DND-41 (cell line): ENCODE measurements at regions not wholly inside any gene's neighbourhood (a gene's known extent, or its start where the extent isn't known, plus 50 kb on each side); places are given as distances from the start of the nearest gene placed in this dataset.

Experiments used
- ATAC-seq: fragments of 200-7000 bp; cut with Tn5 transposase; 3 replicates; pipeline ENCODE4 v1.9.1; 2021; ENCODE audit warnings: low read depth; ENCODE audit not compliant: insufficient read depth
- DNase-seq: peaks from one replicate; pipeline ENCODE4 v3.0.0-alpha.2; 2020
- H2AFZ ChIP-seq: 2 replicates; pipeline ENCODE4 v1.6.0; 2012; ENCODE audit warnings: low read depth, low read length
- H3K27ac ChIP-seq: 2 replicates; pipeline ENCODE4 v1.5.1; 2012; ENCODE audit warnings: low read length, inconsistent platforms
- H3K27me3 ChIP-seq: fragments of 200-600 bp; sonication (generic); 2 replicates; pipeline ENCODE4 v1.6.0; 2012; ENCODE audit warnings: low read length, mild to moderate bottlenecking, inconsistent platforms; ENCODE audit not compliant: insufficient read depth, poor library complexity
- H3K36me3 ChIP-seq: 2 replicates; pipeline ENCODE4 v1.5.1; 2012; ENCODE audit warnings: low read length, inconsistent platforms; ENCODE audit not compliant: insufficient read depth
- H3K4me1 ChIP-seq: 2 replicates; pipeline ENCODE4 v1.5.1; 2012; ENCODE audit warnings: mild to moderate bottlenecking, low read length; ENCODE audit not compliant: insufficient read depth
- H3K4me2 ChIP-seq: 2 replicates; pipeline ENCODE4 v1.6.0; 2012; ENCODE audit warnings: mild to moderate bottlenecking, moderate library complexity, low read length, inconsistent platforms; ENCODE audit not compliant: insufficient read depth
- H3K4me3 ChIP-seq, 2 experiments: fragments of 200-600 bp in 1 of 2; shearing (Covaris generic) in 1 of 2; 2 replicates each; pipeline ENCODE4 v1.5.1; 2012 to 2016; ENCODE audit warnings: inconsistent platforms in 2 of 2, low read length in 2 of 2, mild to moderate bottlenecking in 2 of 2, low read depth in 1 of 2, moderate library complexity in 1 of 2
- H3K79me2 ChIP-seq: 2 replicates; pipeline ENCODE4 v1.6.0; 2012; ENCODE audit warnings: low read length, inconsistent platforms; ENCODE audit not compliant: insufficient read depth
- H3K9ac ChIP-seq: 2 replicates; pipeline ENCODE4 v1.6.0; 2012; ENCODE audit warnings: low read depth, mild to moderate bottlenecking, inconsistent platforms, low read length, moderate library complexity
- H3K9me3 ChIP-seq: 2 replicates; pipeline ENCODE4 v1.5.1; 2012; ENCODE audit warnings: low read length, moderate library complexity, mild to moderate bottlenecking, inconsistent platforms; ENCODE audit not compliant: insufficient read depth, severe bottlenecking
- H4K20me1 ChIP-seq: 2 replicates; pipeline ENCODE4 v1.6.0; 2012; ENCODE audit warnings: low read length; ENCODE audit not compliant: insufficient read depth
- EZH2 ChIP-seq: IDR thresholded peaks from 3 replicates; pipeline ENCODE4 v1.6.1; 2012; ENCODE audit warnings: borderline replicate concordance, low read depth, mild to moderate bottlenecking, moderate library complexity, low read length, inconsistent platforms; ENCODE audit not compliant: severe bottlenecking
- TF ChIP-seq, protein P1 (sequence below): IDR thresholded peaks from 2 replicates; pipeline ENCODE4 v1.5.1; 2012; ENCODE audit warnings: borderline replicate concordance, low read length, moderate library complexity, mild to moderate bottlenecking; ENCODE audit not compliant: poor library complexity, severe bottlenecking; ENCODE audit errors: extremely low read depth

DNA sequence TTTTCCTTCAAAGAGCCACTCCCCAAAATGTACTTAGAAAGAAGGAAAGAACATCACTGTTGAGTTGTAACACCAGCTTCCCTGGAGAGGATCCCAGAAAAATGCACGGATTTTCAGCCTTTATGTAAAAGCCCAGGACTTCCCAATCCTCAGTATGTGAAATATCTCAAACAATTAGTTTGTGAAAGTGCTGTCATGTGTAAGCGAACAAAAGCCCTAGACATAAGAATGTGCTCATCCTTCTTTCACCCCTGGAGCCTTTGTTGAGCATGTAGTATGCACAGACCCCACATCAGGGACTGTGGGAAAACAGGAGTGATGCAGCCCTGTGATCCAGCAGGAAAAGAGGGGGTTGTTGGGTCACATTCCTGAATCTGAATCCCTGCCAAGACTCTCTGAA is 441.4 kb upstream of the ZNF507 start:
- DNase-seq (no peak), ATAC-seq (no peak)
- Histone ChIP-seq H3K36me3 (no peaks in the 10 kb centered on the region), H3K4me3 (no peak overlapping the region), H3K4me2 (no peak overlapping the region), H3K27me3 (no peaks in the 10 kb centered on the region), H3K79me2 (no peaks in the 10 kb centered on the region), H3K4me1 (no peaks in the 10 kb centered on the region), H4K20me1 (no peaks in the 10 kb centered on the region), H2AFZ (no peak overlapping the region), H3K27ac (no peak overlapping the region), H3K9me3 (no peaks in the 10 kb centered on the region), H3K9ac (no peak overlapping the region)
- TF ChIP-seq EZH2, result no peak
- TF ChIP-seq, protein P1, sequence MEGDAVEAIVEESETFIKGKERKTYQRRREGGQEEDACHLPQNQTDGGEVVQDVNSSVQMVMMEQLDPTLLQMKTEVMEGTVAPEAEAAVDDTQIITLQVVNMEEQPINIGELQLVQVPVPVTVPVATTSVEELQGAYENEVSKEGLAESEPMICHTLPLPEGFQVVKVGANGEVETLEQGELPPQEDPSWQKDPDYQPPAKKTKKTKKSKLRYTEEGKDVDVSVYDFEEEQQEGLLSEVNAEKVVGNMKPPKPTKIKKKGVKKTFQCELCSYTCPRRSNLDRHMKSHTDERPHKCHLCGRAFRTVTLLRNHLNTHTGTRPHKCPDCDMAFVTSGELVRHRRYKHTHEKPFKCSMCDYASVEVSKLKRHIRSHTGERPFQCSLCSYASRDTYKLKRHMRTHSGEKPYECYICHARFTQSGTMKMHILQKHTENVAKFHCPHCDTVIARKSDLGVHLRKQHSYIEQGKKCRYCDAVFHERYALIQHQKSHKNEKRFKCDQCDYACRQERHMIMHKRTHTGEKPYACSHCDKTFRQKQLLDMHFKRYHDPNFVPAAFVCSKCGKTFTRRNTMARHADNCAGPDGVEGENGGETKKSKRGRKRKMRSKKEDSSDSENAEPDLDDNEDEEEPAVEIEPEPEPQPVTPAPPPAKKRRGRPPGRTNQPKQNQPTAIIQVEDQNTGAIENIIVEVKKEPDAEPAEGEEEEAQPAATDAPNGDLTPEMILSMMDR, result no peak

DNA sequence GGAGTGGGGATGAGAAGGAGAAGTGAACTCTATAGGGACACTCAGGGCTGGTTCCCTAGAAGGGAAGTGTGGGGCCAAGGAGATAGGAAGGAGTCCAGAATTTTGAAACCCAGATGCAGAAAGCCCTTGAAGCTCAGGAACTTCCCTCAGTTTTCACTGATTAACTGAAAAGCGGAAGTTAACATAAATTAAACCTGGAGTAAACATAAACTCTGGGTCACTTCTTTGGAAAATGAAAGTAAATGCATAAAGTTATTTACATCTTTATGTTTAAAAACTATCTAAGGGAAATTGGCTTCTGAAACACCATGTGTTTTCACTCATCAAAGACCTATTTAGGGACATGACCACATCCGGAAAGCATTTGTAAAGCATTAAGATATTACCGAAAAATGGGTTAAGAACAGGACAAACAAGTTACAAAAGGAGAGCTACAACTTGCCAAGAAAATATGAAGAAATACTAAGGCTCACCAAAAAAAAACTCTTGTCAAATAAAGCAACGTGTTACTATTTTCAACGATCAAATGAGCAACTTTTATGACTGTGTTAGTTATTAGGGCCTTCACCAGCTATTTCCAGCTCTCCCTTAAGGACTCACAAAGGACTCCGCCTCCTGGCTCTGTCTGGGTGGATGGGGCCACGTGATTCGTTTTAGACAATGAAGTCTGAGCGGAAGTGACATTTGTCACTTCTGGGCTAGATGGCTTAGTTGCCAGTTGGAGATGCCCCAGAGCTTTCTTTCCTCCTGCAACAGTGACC is 439.1 kb upstream of the ZNF507 start:
- no peak overlapping the region for H3K4me3 ChIP-seq
- H3K4me1 ChIP-seq, result no peaks in the 10 kb centered on the region
- no peak overlapping the region for H3K9ac ChIP-seq
- TF ChIP-seq, protein P1, result no peak
- TF ChIP-seq EZH2, result no peak
- no peak overlapping the region for H2AFZ ChIP-seq
- no peaks in the 10 kb centered on the region for H3K79me2 ChIP-seq
- H3K36me3 ChIP-seq, result no peaks in the 10 kb centered on the region
- DNase-seq (no peak), ATAC-seq (no peak)
- no peak overlapping the region for H3K4me2 ChIP-seq
- H3K9me3 ChIP-seq, result no peaks in the 10 kb centered on the region
- no peak overlapping the region for H3K27ac ChIP-seq
- H4K20me1 ChIP-seq, result no peaks in the 10 kb centered on the region
- no peaks in the 10 kb centered on the region for H3K27me3 ChIP-seq

DNA sequence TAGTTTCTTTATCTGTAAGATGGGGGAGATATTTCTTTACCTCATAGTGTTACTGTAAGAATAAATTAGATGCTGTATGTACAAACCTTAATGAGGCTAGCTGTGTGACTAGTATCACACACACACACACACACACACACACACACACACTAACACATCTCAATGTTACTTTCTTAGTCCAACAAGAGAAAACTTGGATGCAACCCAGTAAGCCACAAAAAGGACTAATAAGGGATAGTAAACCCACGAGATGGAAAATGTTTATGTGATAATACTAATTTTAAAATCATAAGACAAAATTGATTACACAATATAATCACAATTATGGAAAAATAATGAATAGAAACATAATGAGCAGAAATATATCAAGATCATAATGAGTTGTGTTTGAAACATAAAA is 437.7 kb upstream of the ZNF507 start:
- no peak for DNase-seq
- Histone ChIP-seq H3K36me3 (no peaks in the 10 kb centered on the region), H3K27me3 (no peaks in the 10 kb centered on the region), H3K27ac (no peak overlapping the region), H3K4me2 (no peak overlapping the region), H3K9me3 (no peaks in the 10 kb centered on the region), H4K20me1 (no peaks in the 10 kb centered on the region), H3K79me2 (no peaks in the 10 kb centered on the region), H2AFZ (no peak overlapping the region), H3K4me1 (no peaks in the 10 kb centered on the region), H3K4me3 (no peak overlapping the region), H3K9ac (no peak overlapping the region)
- TF ChIP-seq, protein P1, result no peak
- TF ChIP-seq EZH2, result no peak
- no peak for ATAC-seq

DNA sequence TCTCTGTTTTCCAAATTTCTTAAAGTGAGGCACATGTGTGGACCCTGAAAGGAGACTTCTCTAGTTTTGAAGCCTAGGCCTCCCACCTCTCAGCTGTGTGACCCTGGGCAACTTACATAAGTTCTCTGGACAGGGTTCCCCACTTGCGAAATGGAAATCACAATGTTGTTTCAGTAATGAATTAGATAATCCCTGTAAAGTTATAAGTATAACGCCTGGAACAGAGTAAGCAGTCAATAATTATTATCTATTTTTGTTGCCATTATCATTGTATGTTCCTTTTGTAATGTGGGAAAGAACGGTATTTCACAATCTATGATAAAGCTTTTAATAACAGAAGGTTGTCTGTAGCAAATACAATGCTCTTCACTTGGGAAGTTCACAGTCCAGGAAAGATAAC is 437.3 kb upstream of the ZNF507 start:
- Histone ChIP-seq H3K79me2 (no peaks in the 10 kb centered on the region), H3K27ac (no peak overlapping the region), H4K20me1 (no peaks in the 10 kb centered on the region), H3K4me2 (no peak overlapping the region), H3K4me1 (no peaks in the 10 kb centered on the region), H3K36me3 (no peaks in the 10 kb centered on the region), H3K4me3 (no peak overlapping the region), H2AFZ (no peak overlapping the region), H3K27me3 (no peaks in the 10 kb centered on the region), H3K9ac (no peak overlapping the region), H3K9me3 (no peaks in the 10 kb centered on the region)
- TF ChIP-seq, protein P1, result no peak
- no peak for TF ChIP-seq EZH2
- ATAC-seq (no peak), DNase-seq (no peak)
